ENCODE measurements at regions not wholly inside any gene's neighbourhood (a gene's known extent, or its start where the extent isn't known, plus 50 kb on each side); places are given as distances from the start of the nearest gene placed in this dataset.
"Not testable (repeated sequence)": the region's sequence is repeated elsewhere in the genome, so short reads cannot be mapped to it uniquely, and the experiment has no call there.

GRCh38 chrX:140337263-140337662 lies 167.6 kb downstream of the SOX3 start:
- DNase-seq (ENCODE audit: low read depth), result no peak

- DNase-seq (ENCODE audit: low read depth), result no peak
Observed at GRCh38 chrX:140318296-140318695, 186.6 kb downstream of the SOX3 start.

GRCh38 chrX:140317462-140317861 lies 187.4 kb downstream of the SOX3 start:
- DNase-seq (ENCODE audit: low read depth), result no peak

- no peak for DNase-seq (ENCODE audit: low read depth)
Observed at GRCh38 chrX:140298960-140299825, 205.7 kb downstream of the SOX3 start.

- no peak for DNase-seq (ENCODE audit: low read depth)
Observed at GRCh38 chrX:140297273-140297672, 207.6 kb downstream of the SOX3 start.

- no peak for DNase-seq (ENCODE audit: low read depth)
Observed at GRCh38 chrX:140292961-140293360, 211.9 kb downstream of the SOX3 start.

GRCh38 chrX:140292188-140292587 lies 212.7 kb downstream of the SOX3 start:
- DNase-seq (ENCODE audit: low read depth), result no peak

- no peak for DNase-seq (ENCODE audit: low read depth)
Observed at GRCh38 chrX:140274811-140275525, 229.9 kb downstream of the SOX3 start.

- DNase-seq (ENCODE audit: low read depth), result no peak
Observed at GRCh38 chrX:140273921-140274320, 230.9 kb downstream of the SOX3 start.

- DNase-seq (ENCODE audit: low read depth), result no peak
Observed at GRCh38 chrX:140250391-140250790, 254.5 kb downstream of the SOX3 start.

- no peak for DNase-seq (ENCODE audit: low read depth)
Observed at GRCh38 chrX:140249088-140249487, 255.8 kb downstream of the SOX3 start.

- DNase-seq (ENCODE audit: low read depth), result no peak
Observed at GRCh38 chrX:140229191-140229590, 263.9 kb upstream of the CXorf66 start.

- not testable (repeated sequence) for DNase-seq (ENCODE audit: low read depth)
Observed at GRCh38 chrX:140226037-140226436, 260.7 kb upstream of the CXorf66 start.

- DNase-seq (ENCODE audit: low read depth), result not testable (repeated sequence)
Observed at GRCh38 chrX:140215894-140216293, 250.6 kb upstream of the CXorf66 start.

- DNase-seq (ENCODE audit: low read depth), result not testable (repeated sequence)
Observed at GRCh38 chrX:140214518-140214917, 249.2 kb upstream of the CXorf66 start.

GRCh38 chrX:140206657-140207056 lies 241.3 kb upstream of the CXorf66 start:
- DNase-seq (ENCODE audit: low read depth), result no peak

GRCh38 chrX:140190441-140191108 lies 225.3 kb upstream of the CXorf66 start:
- DNase-seq (ENCODE audit: low read depth), result no peak

- DNase-seq (ENCODE audit: low read depth), result no peak
Observed at GRCh38 chrX:140180585-140180984, 215.3 kb upstream of the CXorf66 start.

- no peak for DNase-seq (ENCODE audit: low read depth)
Observed at GRCh38 chrX:140177821-140178220, 212.5 kb upstream of the CXorf66 start.

- no peak for DNase-seq (ENCODE audit: low read depth)
Observed at GRCh38 chrX:140172401-140172800, 207.1 kb upstream of the CXorf66 start.

- no peak for DNase-seq (ENCODE audit: low read depth)
Observed at GRCh38 chrX:140167551-140167950, 202.2 kb upstream of the CXorf66 start.

- no peak for DNase-seq (ENCODE audit: low read depth)
Observed at GRCh38 chrX:140165849-140166248, 200.5 kb upstream of the CXorf66 start.

GRCh38 chrX:140164391-140164790 lies 199.1 kb upstream of the CXorf66 start:
- DNase-seq (ENCODE audit: low read depth), result no peak

Measured in stimulated activated CD8-positive, alpha-beta memory T cell treated with anti-CD3 and anti-CD28 coated beads, Interleukin-4, amount 100 ng/mL, for 24 hours (primary cell).